ENCODE measurements at regions not wholly inside any gene's neighbourhood (a gene's known extent, or its start where the extent isn't known, plus 50 kb on each side); places are given as distances from the start of the nearest gene placed in this dataset.

DNA sequence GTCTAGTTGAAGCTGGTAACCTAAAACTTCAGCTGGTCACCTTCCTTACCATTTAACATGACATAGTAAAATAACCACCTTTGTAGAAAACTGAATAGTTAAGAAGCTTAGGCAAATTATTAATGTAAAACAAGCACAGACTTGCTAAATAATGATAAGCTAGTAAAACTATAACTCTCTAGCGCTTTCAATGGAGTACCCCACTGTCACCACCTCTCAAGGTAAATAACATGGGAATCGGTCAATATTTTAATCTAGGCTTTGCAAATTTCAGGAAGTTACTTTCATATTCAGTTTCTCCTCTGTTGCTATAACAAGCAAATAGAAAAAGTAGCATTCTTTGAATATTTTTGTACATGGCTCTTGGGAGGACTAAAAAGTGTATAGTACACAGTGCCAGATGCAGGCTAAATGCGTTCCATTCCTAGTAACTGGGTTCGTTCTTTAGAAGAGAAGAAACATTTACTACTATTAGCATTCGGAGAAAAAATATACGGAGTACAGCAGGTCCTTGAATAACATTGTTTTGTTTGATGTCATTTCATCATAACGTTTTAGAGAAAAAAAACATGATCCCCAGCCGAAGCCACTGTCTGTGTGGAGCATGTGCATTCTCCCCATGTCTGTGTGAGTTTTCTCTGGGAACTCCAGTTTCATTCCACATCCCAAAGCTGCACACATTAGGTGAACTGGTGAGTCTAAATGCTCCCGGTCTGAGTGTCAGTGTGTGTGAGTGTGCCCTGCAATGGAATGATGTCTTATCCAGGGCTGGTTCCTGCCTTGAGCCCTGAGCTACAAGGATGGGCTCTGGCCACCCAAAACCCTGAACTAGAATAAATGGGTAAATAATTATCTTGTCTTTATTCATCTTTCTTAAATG is 52.5 kb downstream of the EPRS1 start:
- TF ChIP-seq CBFB (IDR thresholded peaks at IDR 0.05; ENCODE audit: low read depth) (no peak), MYC (IDR thresholded peaks at IDR 0.05; ENCODE audit: insufficient read depth, insufficient read length, insufficient replicate concordance, low read length, severe bottlenecking) (no peak), KDM1A (IDR thresholded peaks at IDR 0.05; ENCODE audit: borderline replicate concordance) (no peak), PKNOX1 (IDR thresholded peaks at IDR 0.05) (no peak), POLR2A (IDR thresholded peaks at IDR 0.05; ENCODE audit: low read depth, low read length) (no peak), CHD1 (IDR thresholded peaks at IDR 0.05; ENCODE audit: low read depth, low read length) (no peak), HCFC1 (IDR thresholded peaks at IDR 0.05; ENCODE audit: low read length) (no peak), ESRRA (IDR thresholded peaks at IDR 0.05; ENCODE audit: low read length) (no peak)
- TF ChIP-seq, protein P1, sequence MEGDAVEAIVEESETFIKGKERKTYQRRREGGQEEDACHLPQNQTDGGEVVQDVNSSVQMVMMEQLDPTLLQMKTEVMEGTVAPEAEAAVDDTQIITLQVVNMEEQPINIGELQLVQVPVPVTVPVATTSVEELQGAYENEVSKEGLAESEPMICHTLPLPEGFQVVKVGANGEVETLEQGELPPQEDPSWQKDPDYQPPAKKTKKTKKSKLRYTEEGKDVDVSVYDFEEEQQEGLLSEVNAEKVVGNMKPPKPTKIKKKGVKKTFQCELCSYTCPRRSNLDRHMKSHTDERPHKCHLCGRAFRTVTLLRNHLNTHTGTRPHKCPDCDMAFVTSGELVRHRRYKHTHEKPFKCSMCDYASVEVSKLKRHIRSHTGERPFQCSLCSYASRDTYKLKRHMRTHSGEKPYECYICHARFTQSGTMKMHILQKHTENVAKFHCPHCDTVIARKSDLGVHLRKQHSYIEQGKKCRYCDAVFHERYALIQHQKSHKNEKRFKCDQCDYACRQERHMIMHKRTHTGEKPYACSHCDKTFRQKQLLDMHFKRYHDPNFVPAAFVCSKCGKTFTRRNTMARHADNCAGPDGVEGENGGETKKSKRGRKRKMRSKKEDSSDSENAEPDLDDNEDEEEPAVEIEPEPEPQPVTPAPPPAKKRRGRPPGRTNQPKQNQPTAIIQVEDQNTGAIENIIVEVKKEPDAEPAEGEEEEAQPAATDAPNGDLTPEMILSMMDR (IDR thresholded peaks at IDR 0.05 in 2 of 3, conservative IDR thresholded peaks at IDR 0.05 in 1 of 3; ENCODE audit: control insufficient read depth in 2 of 3, extremely low read depth in 1 of 3, insufficient read depth in 1 of 3, low read depth in 3 of 3, low read length in 3 of 3), result no peak

Measured in GM12878 (cell line).